ENCODE measurements at regions not wholly inside any gene's neighbourhood (a gene's known extent, or its start where the extent isn't known, plus 50 kb on each side); places are given as distances from the start of the nearest gene placed in this dataset.

DNA sequence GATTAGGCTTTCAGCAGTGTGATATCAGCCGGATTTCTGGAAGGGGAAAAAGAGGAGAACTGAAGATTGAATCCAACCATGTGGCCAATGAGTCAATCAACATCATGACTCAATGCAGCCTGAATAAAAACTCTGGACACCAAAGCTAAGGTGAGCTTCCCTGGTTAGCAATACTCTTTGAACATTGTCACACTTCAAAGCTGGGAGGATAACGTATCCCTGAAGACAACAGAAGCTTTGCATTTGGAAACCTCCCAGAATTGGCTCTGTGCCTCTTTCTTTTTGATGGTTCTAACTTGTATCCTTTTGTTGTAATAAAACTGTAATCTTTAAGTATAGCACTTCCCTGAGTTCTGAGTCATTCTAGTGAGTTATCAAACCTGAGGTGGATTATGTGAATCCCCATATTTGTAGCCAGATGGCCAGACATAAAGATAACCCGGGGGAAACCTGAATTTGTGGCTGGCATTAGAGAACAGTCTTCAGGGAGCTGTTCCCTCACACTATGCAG, 284.4 kb downstream of the IPMK start:
- H3K36me3 ChIP-seq (ENCODE audit: control insufficient read depth, insufficient read depth, low read length): no peaks in the 10 kb centered on the region
- DNase-seq (ENCODE audit: low read depth, low spot score) (no peak), ATAC-seq (no peak)
- no TSS peak for BruUV-seq (replicated peaks)
- no peaks in the 10 kb centered on the region for H3K27me3 ChIP-seq (ENCODE audit: control insufficient read depth, insufficient read depth, low read length)
- intact Hi-C loops (cut with micrococcal nuclease; ENCODE audit: unreplicated experiment): no loop called here
- H3K9me3 ChIP-seq (ENCODE audit: control insufficient read depth, insufficient read depth, low read depth, low read length): no peaks in the 10 kb centered on the region
- ChIA-PET CTCF (no interaction called here), POLR2A (no interaction called here)
- in situ Hi-C loops (cut with HindIII; ENCODE audit: low pct_unique_long_range_greater_than_20kb, low sequenced_read_pairs): no loop called here
- TF ChIP-seq SIN3A (IDR thresholded peaks at IDR 0.05; ENCODE audit: borderline replicate concordance, insufficient read depth, low read depth, low read length) (no peak), POLR2AphosphoS5 (IDR thresholded peaks at IDR 0.05; ENCODE audit: low read depth, low read length) (no peak), TCF7L2 (IDR thresholded peaks at IDR 0.05; ENCODE audit: low read depth, low read length) (no peak)
- TF ChIP-seq, protein P1, sequence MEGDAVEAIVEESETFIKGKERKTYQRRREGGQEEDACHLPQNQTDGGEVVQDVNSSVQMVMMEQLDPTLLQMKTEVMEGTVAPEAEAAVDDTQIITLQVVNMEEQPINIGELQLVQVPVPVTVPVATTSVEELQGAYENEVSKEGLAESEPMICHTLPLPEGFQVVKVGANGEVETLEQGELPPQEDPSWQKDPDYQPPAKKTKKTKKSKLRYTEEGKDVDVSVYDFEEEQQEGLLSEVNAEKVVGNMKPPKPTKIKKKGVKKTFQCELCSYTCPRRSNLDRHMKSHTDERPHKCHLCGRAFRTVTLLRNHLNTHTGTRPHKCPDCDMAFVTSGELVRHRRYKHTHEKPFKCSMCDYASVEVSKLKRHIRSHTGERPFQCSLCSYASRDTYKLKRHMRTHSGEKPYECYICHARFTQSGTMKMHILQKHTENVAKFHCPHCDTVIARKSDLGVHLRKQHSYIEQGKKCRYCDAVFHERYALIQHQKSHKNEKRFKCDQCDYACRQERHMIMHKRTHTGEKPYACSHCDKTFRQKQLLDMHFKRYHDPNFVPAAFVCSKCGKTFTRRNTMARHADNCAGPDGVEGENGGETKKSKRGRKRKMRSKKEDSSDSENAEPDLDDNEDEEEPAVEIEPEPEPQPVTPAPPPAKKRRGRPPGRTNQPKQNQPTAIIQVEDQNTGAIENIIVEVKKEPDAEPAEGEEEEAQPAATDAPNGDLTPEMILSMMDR (IDR thresholded peaks at IDR 0.05): no peak
- TF ChIP-seq, protein P2, sequence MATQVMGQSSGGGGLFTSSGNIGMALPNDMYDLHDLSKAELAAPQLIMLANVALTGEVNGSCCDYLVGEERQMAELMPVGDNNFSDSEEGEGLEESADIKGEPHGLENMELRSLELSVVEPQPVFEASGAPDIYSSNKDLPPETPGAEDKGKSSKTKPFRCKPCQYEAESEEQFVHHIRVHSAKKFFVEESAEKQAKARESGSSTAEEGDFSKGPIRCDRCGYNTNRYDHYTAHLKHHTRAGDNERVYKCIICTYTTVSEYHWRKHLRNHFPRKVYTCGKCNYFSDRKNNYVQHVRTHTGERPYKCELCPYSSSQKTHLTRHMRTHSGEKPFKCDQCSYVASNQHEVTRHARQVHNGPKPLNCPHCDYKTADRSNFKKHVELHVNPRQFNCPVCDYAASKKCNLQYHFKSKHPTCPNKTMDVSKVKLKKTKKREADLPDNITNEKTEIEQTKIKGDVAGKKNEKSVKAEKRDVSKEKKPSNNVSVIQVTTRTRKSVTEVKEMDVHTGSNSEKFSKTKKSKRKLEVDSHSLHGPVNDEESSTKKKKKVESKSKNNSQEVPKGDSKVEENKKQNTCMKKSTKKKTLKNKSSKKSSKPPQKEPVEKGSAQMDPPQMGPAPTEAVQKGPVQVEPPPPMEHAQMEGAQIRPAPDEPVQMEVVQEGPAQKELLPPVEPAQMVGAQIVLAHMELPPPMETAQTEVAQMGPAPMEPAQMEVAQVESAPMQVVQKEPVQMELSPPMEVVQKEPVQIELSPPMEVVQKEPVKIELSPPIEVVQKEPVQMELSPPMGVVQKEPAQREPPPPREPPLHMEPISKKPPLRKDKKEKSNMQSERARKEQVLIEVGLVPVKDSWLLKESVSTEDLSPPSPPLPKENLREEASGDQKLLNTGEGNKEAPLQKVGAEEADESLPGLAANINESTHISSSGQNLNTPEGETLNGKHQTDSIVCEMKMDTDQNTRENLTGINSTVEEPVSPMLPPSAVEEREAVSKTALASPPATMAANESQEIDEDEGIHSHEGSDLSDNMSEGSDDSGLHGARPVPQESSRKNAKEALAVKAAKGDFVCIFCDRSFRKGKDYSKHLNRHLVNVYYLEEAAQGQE (IDR thresholded peaks at IDR 0.05; ENCODE audit: insufficient read depth in 1 of 2, low read depth in 2 of 2, low read length in 1 of 2): no peak
- H3K4me3 ChIP-seq (ENCODE audit: low read depth in 2 of 2, low read length in 2 of 2): no peak overlapping the region
- H3K27ac ChIP-seq (ENCODE audit: low read length): no peak overlapping the region
- no peaks in the 10 kb centered on the region for H3K4me1 ChIP-seq (ENCODE audit: control insufficient read depth, insufficient read depth, low read length)

GRCh38 chr10:57982091-57982490, 285.6 kb downstream of the IPMK start:
- Histone ChIP-seq H3K9me3 (ENCODE audit: control insufficient read depth, insufficient read depth, low read depth, low read length) (no peaks in the 10 kb centered on the region), H3K4me1 (ENCODE audit: control insufficient read depth, insufficient read depth, low read length) (no peaks in the 10 kb centered on the region), H3K27me3 (ENCODE audit: control insufficient read depth, insufficient read depth, low read length) (no peaks in the 10 kb centered on the region), H3K36me3 (ENCODE audit: control insufficient read depth, insufficient read depth, low read length) (no peaks in the 10 kb centered on the region), H3K4me3 (ENCODE audit: low read depth in 2 of 2, low read length in 2 of 2) (no peak overlapping the region), H3K27ac (ENCODE audit: low read length) (no peak overlapping the region)
- no peak for DNase-seq (ENCODE audit: low read depth, low spot score)
- TF ChIP-seq TCF7L2 (IDR thresholded peaks at IDR 0.05; ENCODE audit: low read depth, low read length) (no peak), SIN3A (IDR thresholded peaks at IDR 0.05; ENCODE audit: borderline replicate concordance, insufficient read depth, low read depth, low read length) (no peak), POLR2AphosphoS5 (IDR thresholded peaks at IDR 0.05; ENCODE audit: low read depth, low read length) (no peak)
- TF ChIP-seq, protein P1 (IDR thresholded peaks at IDR 0.05): no peak
- TF ChIP-seq, protein P2 (IDR thresholded peaks at IDR 0.05; ENCODE audit: insufficient read depth in 1 of 2, low read depth in 2 of 2, low read length in 1 of 2): no peak
- ChIA-PET POLR2A (no interaction called here), CTCF (no interaction called here)
- no TSS peak for BruUV-seq (replicated peaks)
- in situ Hi-C loops (cut with HindIII; ENCODE audit: low pct_unique_long_range_greater_than_20kb, low sequenced_read_pairs): no loop called here
- no peak for ATAC-seq
- intact Hi-C loops (cut with micrococcal nuclease; ENCODE audit: unreplicated experiment): no loop called here

All from Panc1 (cell line).